DND-41 (cell line): ENCODE measurements at regions not wholly inside any gene's neighbourhood (a gene's known extent, or its start where the extent isn't known, plus 50 kb on each side); places are given as distances from the start of the nearest gene placed in this dataset.

ENCODE experiments used
- ATAC-seq: fragments of 200-7000 bp; cut with Tn5 transposase; 3 replicates; pipeline ENCODE4 v1.9.1; 2021; ENCODE audit warnings: low read depth; ENCODE audit not compliant: insufficient read depth
- DNase-seq: peaks from one replicate; pipeline ENCODE4 v3.0.0-alpha.2; 2020
- H2AFZ ChIP-seq: 2 replicates; pipeline ENCODE4 v1.6.0; 2012; ENCODE audit warnings: low read depth, low read length
- H3K27ac ChIP-seq: 2 replicates; pipeline ENCODE4 v1.5.1; 2012; ENCODE audit warnings: low read length, inconsistent platforms
- H3K27me3 ChIP-seq: fragments of 200-600 bp; sonication (generic); 2 replicates; pipeline ENCODE4 v1.6.0; 2012; ENCODE audit warnings: low read length, mild to moderate bottlenecking, inconsistent platforms; ENCODE audit not compliant: insufficient read depth, poor library complexity
- H3K36me3 ChIP-seq: 2 replicates; pipeline ENCODE4 v1.5.1; 2012; ENCODE audit warnings: low read length, inconsistent platforms; ENCODE audit not compliant: insufficient read depth
- H3K4me1 ChIP-seq: 2 replicates; pipeline ENCODE4 v1.5.1; 2012; ENCODE audit warnings: mild to moderate bottlenecking, low read length; ENCODE audit not compliant: insufficient read depth
- H3K4me2 ChIP-seq: 2 replicates; pipeline ENCODE4 v1.6.0; 2012; ENCODE audit warnings: mild to moderate bottlenecking, moderate library complexity, low read length, inconsistent platforms; ENCODE audit not compliant: insufficient read depth
- H3K4me3 ChIP-seq, 2 experiments: fragments of 200-600 bp in 1 of 2; shearing (Covaris generic) in 1 of 2; 2 replicates each; pipeline ENCODE4 v1.5.1; 2012 to 2016; ENCODE audit warnings: inconsistent platforms in 2 of 2, low read length in 2 of 2, mild to moderate bottlenecking in 2 of 2, low read depth in 1 of 2, moderate library complexity in 1 of 2
- H3K79me2 ChIP-seq: 2 replicates; pipeline ENCODE4 v1.6.0; 2012; ENCODE audit warnings: low read length, inconsistent platforms; ENCODE audit not compliant: insufficient read depth
- H3K9ac ChIP-seq: 2 replicates; pipeline ENCODE4 v1.6.0; 2012; ENCODE audit warnings: low read depth, mild to moderate bottlenecking, inconsistent platforms, low read length, moderate library complexity
- H3K9me3 ChIP-seq: 2 replicates; pipeline ENCODE4 v1.5.1; 2012; ENCODE audit warnings: low read length, moderate library complexity, mild to moderate bottlenecking, inconsistent platforms; ENCODE audit not compliant: insufficient read depth, severe bottlenecking
- H4K20me1 ChIP-seq: 2 replicates; pipeline ENCODE4 v1.6.0; 2012; ENCODE audit warnings: low read length; ENCODE audit not compliant: insufficient read depth
- EZH2 ChIP-seq: IDR thresholded peaks from 3 replicates; pipeline ENCODE4 v1.6.1; 2012; ENCODE audit warnings: borderline replicate concordance, low read depth, mild to moderate bottlenecking, moderate library complexity, low read length, inconsistent platforms; ENCODE audit not compliant: severe bottlenecking
- TF ChIP-seq, protein P1 (sequence below): IDR thresholded peaks from 2 replicates; pipeline ENCODE4 v1.5.1; 2012; ENCODE audit warnings: borderline replicate concordance, low read length, moderate library complexity, mild to moderate bottlenecking; ENCODE audit not compliant: poor library complexity, severe bottlenecking; ENCODE audit errors: extremely low read depth

DNA sequence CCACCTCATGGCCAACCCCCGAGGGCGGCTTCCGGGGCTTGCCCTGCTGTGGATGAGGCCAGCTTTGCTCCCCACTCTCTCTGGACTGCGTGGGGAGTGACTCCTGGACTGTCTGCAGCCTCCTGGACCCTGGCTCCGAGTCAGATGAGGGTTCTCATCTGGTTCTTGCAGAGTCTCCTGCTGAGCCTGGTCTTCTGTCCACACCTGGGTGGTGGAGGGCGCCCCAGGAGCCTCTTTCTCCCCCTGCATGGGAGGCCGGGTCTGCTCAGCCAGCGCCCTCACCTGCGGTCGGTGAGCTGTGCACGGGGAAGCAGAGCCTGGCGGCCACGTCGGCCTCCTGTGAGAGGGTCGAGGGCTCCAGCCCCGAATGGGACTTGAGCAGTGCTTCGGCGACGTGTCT, 78.3 kb downstream of the RTP5 start:
- Histone ChIP-seq H4K20me1 (peaks cover 67% of the 10 kb centered on the region), H3K4me1 (no peaks in the 10 kb centered on the region), H3K27me3 (no peaks in the 10 kb centered on the region), H3K4me3 (no peak overlapping the region), H3K36me3 (no peaks in the 10 kb centered on the region), H2AFZ (no peak overlapping the region), H3K79me2 (peaks cover 3% of the 10 kb centered on the region; the same call in 1 of the 2 replicates), H3K27ac (no peak overlapping the region), H3K9ac (no peak overlapping the region), H3K4me2 (no peak overlapping the region), H3K9me3 (no peaks in the 10 kb centered on the region)
- TF ChIP-seq EZH2: no peak
- TF ChIP-seq, protein P1, sequence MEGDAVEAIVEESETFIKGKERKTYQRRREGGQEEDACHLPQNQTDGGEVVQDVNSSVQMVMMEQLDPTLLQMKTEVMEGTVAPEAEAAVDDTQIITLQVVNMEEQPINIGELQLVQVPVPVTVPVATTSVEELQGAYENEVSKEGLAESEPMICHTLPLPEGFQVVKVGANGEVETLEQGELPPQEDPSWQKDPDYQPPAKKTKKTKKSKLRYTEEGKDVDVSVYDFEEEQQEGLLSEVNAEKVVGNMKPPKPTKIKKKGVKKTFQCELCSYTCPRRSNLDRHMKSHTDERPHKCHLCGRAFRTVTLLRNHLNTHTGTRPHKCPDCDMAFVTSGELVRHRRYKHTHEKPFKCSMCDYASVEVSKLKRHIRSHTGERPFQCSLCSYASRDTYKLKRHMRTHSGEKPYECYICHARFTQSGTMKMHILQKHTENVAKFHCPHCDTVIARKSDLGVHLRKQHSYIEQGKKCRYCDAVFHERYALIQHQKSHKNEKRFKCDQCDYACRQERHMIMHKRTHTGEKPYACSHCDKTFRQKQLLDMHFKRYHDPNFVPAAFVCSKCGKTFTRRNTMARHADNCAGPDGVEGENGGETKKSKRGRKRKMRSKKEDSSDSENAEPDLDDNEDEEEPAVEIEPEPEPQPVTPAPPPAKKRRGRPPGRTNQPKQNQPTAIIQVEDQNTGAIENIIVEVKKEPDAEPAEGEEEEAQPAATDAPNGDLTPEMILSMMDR: no peak
- ATAC-seq (no peak), DNase-seq (no peak)

DNA sequence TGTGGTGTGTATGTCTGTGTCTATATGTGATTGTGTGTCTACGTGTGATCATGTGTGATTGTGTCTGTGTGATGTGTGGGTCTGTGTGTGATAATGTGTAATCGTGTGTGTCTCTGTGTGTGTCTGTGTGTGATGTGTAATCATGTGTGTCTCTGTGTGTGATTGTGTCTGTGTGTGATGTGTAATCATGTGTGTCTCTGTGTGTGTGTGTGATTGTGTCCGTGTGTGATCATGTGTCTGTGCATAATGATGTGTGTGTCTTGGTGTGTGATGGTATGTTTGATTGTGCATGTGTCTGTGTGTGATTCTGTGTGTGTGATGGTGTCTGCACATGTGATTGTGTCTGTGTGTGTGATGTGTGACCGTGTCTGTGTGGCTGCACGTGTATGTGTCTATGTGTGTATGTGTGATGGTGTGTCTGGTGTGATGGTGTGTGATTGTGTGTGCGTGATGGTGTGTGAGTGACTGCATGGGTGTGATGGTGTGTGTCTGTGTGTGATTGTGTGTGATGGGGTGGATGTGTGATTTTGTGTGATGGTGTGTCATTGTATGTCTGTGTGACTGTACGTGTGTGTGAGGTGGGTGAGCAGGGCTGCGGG, 78.9 kb downstream of the RTP5 start:
- Histone ChIP-seq H4K20me1 (peaks cover 63% of the 10 kb centered on the region), H3K4me1 (no peaks in the 10 kb centered on the region), H3K4me3 (no peak overlapping the region), H3K27me3 (no peaks in the 10 kb centered on the region), H3K4me2 (no peak overlapping the region), H2AFZ (no peak overlapping the region), H3K27ac (no peak overlapping the region), H3K9ac (no peak overlapping the region), H3K36me3 (no peaks in the 10 kb centered on the region), H3K9me3 (no peaks in the 10 kb centered on the region), H3K79me2 (peaks cover 3% of the 10 kb centered on the region; the same call in 1 of the 2 replicates)
- TF ChIP-seq, protein P1: no peak
- TF ChIP-seq EZH2: no peak
- no peak for DNase-seq
- no peak for ATAC-seq

DNA sequence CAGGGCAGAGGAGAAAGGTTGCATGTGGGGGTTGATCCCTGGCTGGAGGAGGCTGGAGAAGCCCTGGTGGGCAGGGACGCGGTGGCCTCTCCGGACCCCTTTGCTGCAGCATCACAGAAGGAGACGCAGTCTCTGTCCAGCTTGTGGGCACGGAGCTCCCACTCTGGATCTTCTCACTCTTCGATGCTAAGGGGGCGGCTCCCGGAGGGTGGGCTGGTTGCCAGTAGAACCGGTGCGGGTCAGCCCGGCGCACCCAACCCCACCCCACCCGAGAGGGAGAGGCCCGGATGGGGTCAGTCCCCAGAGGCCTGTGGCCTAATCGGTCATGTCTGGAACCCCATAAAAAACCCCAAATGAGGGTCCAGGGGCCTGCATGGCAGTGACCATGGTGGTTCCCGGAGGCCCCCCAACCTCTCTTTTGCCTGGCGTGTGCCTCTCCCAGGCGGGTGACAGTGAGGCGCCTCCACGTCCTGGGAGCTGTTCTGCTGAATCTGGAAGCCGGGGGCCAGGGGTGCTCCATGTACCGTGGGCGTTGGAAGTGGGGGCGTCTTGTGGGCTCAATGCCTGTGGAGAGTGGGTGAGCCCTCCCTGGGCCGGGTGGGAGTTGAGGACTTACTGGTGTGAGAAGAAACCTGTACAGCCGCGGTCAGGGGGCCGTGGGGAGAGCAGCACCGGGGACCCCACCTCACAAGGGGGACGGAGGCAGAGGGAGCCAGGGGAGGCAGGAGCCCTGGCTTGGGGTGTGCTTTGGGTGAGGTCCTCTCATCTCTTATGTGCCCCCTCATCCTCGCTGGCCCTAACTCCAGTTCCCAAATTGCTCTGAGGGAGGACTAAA, 79.6 kb downstream of the RTP5 start:
- DNase-seq (no peak), ATAC-seq (no peak)
- TF ChIP-seq, protein P1: no peak
- no peak for TF ChIP-seq EZH2
- H2AFZ ChIP-seq: no peak overlapping the region
- no peak overlapping the region for H3K4me3 ChIP-seq
- H3K4me2 ChIP-seq: no peak overlapping the region
- no peak overlapping the region for H3K27ac ChIP-seq
- no peaks in the 10 kb centered on the region for H3K9me3 ChIP-seq
- no peaks in the 10 kb centered on the region for H3K27me3 ChIP-seq
- H3K4me1 ChIP-seq: no peaks in the 10 kb centered on the region
- H3K9ac ChIP-seq: no peak overlapping the region
- no peaks in the 10 kb centered on the region for H3K36me3 ChIP-seq
- peaks cover 3% of the 10 kb centered on the region; the same call in 1 of the 2 replicates for H3K79me2 ChIP-seq
- H4K20me1 ChIP-seq: peaks cover 63% of the 10 kb centered on the region
